Hepatocyte (in vitro differentiated cells): ENCODE measurements at regions not wholly inside any gene's neighbourhood (a gene's known extent, or its start where the extent isn't known, plus 50 kb on each side); places are given as distances from the start of the nearest gene placed in this dataset.

Source experiments
- DNase-seq: peaks from one replicate; pipeline ENCODE4 v3.0.0-alpha.2; 2016; ENCODE audit warnings: low spot score
- H2AFZ ChIP-seq: fragments of 200-600 bp; sonication (generic); 2 replicates; pipeline ENCODE4 v1.6.0; 2016; ENCODE audit warnings: antibody characterized with exemption, mild to moderate bottlenecking
- H3K27ac ChIP-seq: fragments of 200-600 bp; sonication (generic); 2 replicates; pipeline ENCODE4 v1.5.1; 2016; ENCODE audit warnings: mild to moderate bottlenecking
- H3K27me3 ChIP-seq: fragments of 200-600 bp; sonication (generic); 2 replicates; pipeline ENCODE4 v1.6.1; 2016
- H3K36me3 ChIP-seq: fragments of 200-600 bp; sonication (generic); replicated peaks from 2 replicates; pipeline ENCODE4 v1.5.1; 2016; ENCODE audit warnings: low read depth; ENCODE audit not compliant: insufficient read depth
- H3K4me1 ChIP-seq: fragments of 200-600 bp; sonication (generic); 2 replicates; pipeline ENCODE4 v1.5.1; 2016; ENCODE audit warnings: mild to moderate bottlenecking, moderate library complexity; ENCODE audit not compliant: insufficient read depth
- H3K4me2 ChIP-seq: fragments of 200-600 bp; sonication (generic); 2 replicates; pipeline ENCODE4 v1.6.0; 2016
- H3K4me3 ChIP-seq: fragments of 200-600 bp; sonication (generic); 2 replicates; pipeline ENCODE4 v1.5.1; 2016; ENCODE audit warnings: mild to moderate bottlenecking
- H3K79me2 ChIP-seq: fragments of 200-600 bp; sonication (generic); 2 replicates; pipeline ENCODE4 v1.6.0; 2017; ENCODE audit warnings: mild to moderate bottlenecking
- H3K9me2 ChIP-seq: fragments of 200-600 bp; sonication (generic); replicated peaks from 2 replicates; pipeline ENCODE4 v1.6.0; 2017; ENCODE audit warnings: mild to moderate bottlenecking; ENCODE audit not compliant: insufficient read depth
- H3K9me3 ChIP-seq: fragments of 200-600 bp; sonication (generic); 2 replicates; pipeline ENCODE4 v1.5.1; 2016; ENCODE audit warnings: low read depth, mild to moderate bottlenecking
- H4K20me1 ChIP-seq: fragments of 200-600 bp; sonication (generic); 2 replicates; pipeline ENCODE4 v1.6.0; 2016; ENCODE audit warnings: mild to moderate bottlenecking; ENCODE audit not compliant: insufficient read depth, poor library complexity, severe bottlenecking
- EZH2 ChIP-seq: fragments of 200-600 bp; sonication (generic); IDR thresholded peaks from 2 replicates; pipeline ENCODE4 v1.6.1; 2016; ENCODE audit warnings: antibody characterized with exemption, mild to moderate bottlenecking, borderline replicate concordance
- EZH2phosphoT487 ChIP-seq: fragments of 200-600 bp; sonication (generic); IDR thresholded peaks from one replicate; pipeline ENCODE4 v1.6.1; 2018; ENCODE audit warnings: antibody characterized with exemption, mild to moderate bottlenecking, low read depth, moderate library complexity; ENCODE audit not compliant: unreplicated experiment, severe bottlenecking
- WGBS: methylation state at CpG from one replicate; pipeline ENCODE4 v1.1.6; 2016; ENCODE audit warnings: low lambda C conversion rate; ENCODE audit errors: missing lambda C conversion rate; 5-methylcytosine and 5-hydroxymethylcytosine counted together
- TF ChIP-seq, protein P1 (sequence below): fragments of 200-600 bp; sonication (generic); IDR thresholded peaks from 2 replicates; pipeline ENCODE4 v1.5.1; 2016; ENCODE audit warnings: antibody characterized with exemption, mild to moderate bottlenecking; ENCODE audit not compliant: poor library complexity

DNA sequence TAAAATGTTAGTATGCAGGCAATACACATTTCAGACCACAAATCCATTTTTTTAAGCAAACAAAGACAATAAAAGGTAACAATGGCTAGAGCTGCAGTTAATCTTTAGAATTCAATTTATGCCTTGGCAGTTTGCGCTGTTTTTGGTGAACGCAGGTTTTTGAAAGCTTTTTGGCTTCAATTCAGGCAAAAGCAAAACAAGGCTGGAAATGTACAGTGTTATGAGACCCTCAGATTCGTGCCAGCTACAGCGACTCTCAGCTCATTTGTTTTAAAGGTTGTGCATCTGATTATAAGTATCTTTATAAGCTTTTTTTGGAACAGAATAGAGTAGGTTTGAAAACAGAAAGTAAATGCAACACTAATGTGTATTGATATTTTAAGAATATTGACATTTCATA lies 63.6 kb upstream of the SOX1 start:
- H3K4me2 ChIP-seq, result no peak overlapping the region
- no peaks in the 10 kb centered on the region for H4K20me1 ChIP-seq
- H3K4me3 ChIP-seq, result no peak overlapping the region
- no peak for DNase-seq
- H3K9me2 ChIP-seq, result no peaks in the 10 kb centered on the region
- peaks cover 3% of the 10 kb centered on the region for H3K27me3 ChIP-seq
- no peaks in the 10 kb centered on the region for H3K36me3 ChIP-seq
- H2AFZ ChIP-seq, result no peak overlapping the region
- no peaks in the 10 kb centered on the region for H3K79me2 ChIP-seq
- no peaks in the 10 kb centered on the region for H3K9me3 ChIP-seq
- TF ChIP-seq EZH2phosphoT487, result no peak
- TF ChIP-seq, protein P1, sequence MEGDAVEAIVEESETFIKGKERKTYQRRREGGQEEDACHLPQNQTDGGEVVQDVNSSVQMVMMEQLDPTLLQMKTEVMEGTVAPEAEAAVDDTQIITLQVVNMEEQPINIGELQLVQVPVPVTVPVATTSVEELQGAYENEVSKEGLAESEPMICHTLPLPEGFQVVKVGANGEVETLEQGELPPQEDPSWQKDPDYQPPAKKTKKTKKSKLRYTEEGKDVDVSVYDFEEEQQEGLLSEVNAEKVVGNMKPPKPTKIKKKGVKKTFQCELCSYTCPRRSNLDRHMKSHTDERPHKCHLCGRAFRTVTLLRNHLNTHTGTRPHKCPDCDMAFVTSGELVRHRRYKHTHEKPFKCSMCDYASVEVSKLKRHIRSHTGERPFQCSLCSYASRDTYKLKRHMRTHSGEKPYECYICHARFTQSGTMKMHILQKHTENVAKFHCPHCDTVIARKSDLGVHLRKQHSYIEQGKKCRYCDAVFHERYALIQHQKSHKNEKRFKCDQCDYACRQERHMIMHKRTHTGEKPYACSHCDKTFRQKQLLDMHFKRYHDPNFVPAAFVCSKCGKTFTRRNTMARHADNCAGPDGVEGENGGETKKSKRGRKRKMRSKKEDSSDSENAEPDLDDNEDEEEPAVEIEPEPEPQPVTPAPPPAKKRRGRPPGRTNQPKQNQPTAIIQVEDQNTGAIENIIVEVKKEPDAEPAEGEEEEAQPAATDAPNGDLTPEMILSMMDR, result no peak
- TF ChIP-seq EZH2, result no peak
- WGBS, result 85% methylated on average over 4 of the region's 4 CpGs
- H3K27ac ChIP-seq, result no peak overlapping the region
- no peaks in the 10 kb centered on the region for H3K4me1 ChIP-seq

DNA sequence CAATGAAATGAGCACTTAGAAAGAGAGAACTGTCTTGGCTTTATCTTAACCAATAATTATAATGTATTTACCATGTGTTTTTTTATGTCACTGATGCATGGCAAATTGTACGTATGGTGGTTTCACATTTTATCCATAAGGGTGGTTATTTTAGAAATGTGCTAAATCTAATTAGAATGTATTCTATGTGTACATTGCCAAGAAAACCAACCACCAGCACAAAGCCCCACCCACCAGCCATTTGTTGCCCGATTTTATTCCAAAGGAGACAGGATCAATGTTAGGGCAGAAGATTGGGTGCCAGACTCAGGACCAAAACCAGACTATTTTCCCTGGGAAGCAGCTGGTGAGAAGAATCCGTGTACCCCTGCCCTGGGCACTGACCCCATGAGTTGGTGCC lies 63.0 kb upstream of the SOX1 start:
- Histone ChIP-seq H3K79me2 (no peaks in the 10 kb centered on the region), H3K36me3 (no peaks in the 10 kb centered on the region), H3K4me1 (no peaks in the 10 kb centered on the region), H3K4me3 (no peak overlapping the region), H3K9me2 (no peaks in the 10 kb centered on the region), H3K27ac (no peak overlapping the region), H3K4me2 (no peak overlapping the region), H3K9me3 (no peaks in the 10 kb centered on the region), H2AFZ (no peak overlapping the region), H3K27me3 (peaks cover under 1% of the 10 kb centered on the region), H4K20me1 (no peaks in the 10 kb centered on the region)
- 91% methylated on average over 3 of the region's 3 CpGs for whole genome bisulfite sequencing
- DNase-seq, result no peak
- TF ChIP-seq EZH2phosphoT487 (no peak), EZH2 (no peak)
- TF ChIP-seq, protein P1, result no peak

DNA sequence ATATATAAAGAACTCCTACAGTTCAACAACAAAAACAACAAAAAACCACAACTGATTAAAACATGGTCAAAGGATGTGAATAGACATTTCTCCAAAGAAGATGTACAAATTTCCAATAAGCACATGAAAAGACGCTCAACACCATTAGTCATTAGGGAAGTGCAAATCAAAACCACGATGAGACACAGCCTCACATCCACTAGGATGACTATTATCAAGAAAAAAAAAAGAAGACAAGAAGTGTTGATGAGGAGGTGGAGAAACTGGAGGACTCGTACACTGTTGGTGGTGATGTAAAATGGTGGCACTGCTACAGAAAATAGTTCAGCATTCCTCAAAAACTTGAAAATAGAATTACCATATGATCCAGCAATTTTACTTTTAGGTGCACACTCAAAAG lies 61.0 kb upstream of the SOX1 start:
- Histone ChIP-seq H3K27me3 (no peaks in the 10 kb centered on the region), H3K4me2 (no peak overlapping the region), H3K36me3 (no peaks in the 10 kb centered on the region), H3K9me2 (no peaks in the 10 kb centered on the region), H3K79me2 (no peaks in the 10 kb centered on the region), H2AFZ (no peak overlapping the region), H4K20me1 (no peaks in the 10 kb centered on the region), H3K4me3 (no peak overlapping the region), H3K9me3 (no peaks in the 10 kb centered on the region), H3K4me1 (no peaks in the 10 kb centered on the region), H3K27ac (no peak overlapping the region)
- TF ChIP-seq EZH2phosphoT487 (no peak), EZH2 (no peak)
- TF ChIP-seq, protein P1, result no peak
- no peak for DNase-seq
- WGBS, result 87% methylated on average over 3 of the region's 3 CpGs

DNA sequence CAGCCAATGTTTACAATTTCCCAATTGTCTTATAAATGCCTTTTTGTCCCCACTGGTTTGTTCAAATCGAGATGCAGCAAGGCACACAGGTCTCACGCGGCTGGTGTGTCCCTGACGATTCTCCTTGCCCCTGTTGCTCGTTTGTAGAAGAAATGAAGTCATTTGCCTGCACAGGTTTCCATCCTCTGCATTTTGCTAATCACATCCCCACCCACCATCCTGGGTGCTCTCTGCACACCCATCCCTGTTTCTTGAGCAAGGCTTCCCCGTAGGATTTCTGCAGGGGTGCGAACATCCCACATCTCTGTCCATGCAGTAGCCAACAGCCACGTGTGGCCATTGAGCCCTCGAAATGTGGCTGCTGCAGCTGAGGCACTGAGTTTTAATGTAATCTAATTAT lies 59.8 kb upstream of the SOX1 start:
- no peaks in the 10 kb centered on the region for H3K27me3 ChIP-seq
- H3K9me2 ChIP-seq, result no peaks in the 10 kb centered on the region
- TF ChIP-seq EZH2 (no peak), EZH2phosphoT487 (no peak)
- TF ChIP-seq, protein P1, result no peak
- H3K36me3 ChIP-seq, result no peaks in the 10 kb centered on the region
- no peak overlapping the region for H3K4me3 ChIP-seq
- no peaks in the 10 kb centered on the region for H3K79me2 ChIP-seq
- WGBS, result 90% methylated on average over 9 of the region's 9 CpGs
- no peak for DNase-seq
- H4K20me1 ChIP-seq, result no peaks in the 10 kb centered on the region
- no peak overlapping the region for H3K27ac ChIP-seq
- no peaks in the 10 kb centered on the region for H3K4me1 ChIP-seq
- no peaks in the 10 kb centered on the region for H3K9me3 ChIP-seq
- H3K4me2 ChIP-seq, result no peak overlapping the region
- no peak overlapping the region for H2AFZ ChIP-seq
